ENCODE measurements at regions not wholly inside any gene's neighbourhood (a gene's known extent, or its start where the extent isn't known, plus 50 kb on each side); places are given as distances from the start of the nearest gene placed in this dataset.

GRCh38 chr16:31701734-31702133, 171.9 kb upstream of the ZNF267 start:
- in situ Hi-C loops (cut with HindIII; ENCODE audit: low sequenced_read_pairs), result no loop called here
- H3K4me3 ChIP-seq (ENCODE audit: low read depth, low read length), result no peak overlapping the region
- TF ChIP-seq, protein P1, sequence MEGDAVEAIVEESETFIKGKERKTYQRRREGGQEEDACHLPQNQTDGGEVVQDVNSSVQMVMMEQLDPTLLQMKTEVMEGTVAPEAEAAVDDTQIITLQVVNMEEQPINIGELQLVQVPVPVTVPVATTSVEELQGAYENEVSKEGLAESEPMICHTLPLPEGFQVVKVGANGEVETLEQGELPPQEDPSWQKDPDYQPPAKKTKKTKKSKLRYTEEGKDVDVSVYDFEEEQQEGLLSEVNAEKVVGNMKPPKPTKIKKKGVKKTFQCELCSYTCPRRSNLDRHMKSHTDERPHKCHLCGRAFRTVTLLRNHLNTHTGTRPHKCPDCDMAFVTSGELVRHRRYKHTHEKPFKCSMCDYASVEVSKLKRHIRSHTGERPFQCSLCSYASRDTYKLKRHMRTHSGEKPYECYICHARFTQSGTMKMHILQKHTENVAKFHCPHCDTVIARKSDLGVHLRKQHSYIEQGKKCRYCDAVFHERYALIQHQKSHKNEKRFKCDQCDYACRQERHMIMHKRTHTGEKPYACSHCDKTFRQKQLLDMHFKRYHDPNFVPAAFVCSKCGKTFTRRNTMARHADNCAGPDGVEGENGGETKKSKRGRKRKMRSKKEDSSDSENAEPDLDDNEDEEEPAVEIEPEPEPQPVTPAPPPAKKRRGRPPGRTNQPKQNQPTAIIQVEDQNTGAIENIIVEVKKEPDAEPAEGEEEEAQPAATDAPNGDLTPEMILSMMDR (IDR thresholded peaks at IDR 0.05; ENCODE audit: low read depth, low read length, missing control alignments), result no peak
- no peak for DNase-seq (ENCODE audit: low read depth)

GRCh38 chr16:31702796-31703195, 170.8 kb upstream of the ZNF267 start:
- H3K4me3 ChIP-seq (ENCODE audit: low read depth, low read length), result no peak overlapping the region
- TF ChIP-seq, protein P1 (IDR thresholded peaks at IDR 0.05; ENCODE audit: low read depth, low read length, missing control alignments), result no peak
- in situ Hi-C loops (cut with HindIII; ENCODE audit: low sequenced_read_pairs), result no loop called here
- no peak for DNase-seq (ENCODE audit: low read depth)

DNA sequence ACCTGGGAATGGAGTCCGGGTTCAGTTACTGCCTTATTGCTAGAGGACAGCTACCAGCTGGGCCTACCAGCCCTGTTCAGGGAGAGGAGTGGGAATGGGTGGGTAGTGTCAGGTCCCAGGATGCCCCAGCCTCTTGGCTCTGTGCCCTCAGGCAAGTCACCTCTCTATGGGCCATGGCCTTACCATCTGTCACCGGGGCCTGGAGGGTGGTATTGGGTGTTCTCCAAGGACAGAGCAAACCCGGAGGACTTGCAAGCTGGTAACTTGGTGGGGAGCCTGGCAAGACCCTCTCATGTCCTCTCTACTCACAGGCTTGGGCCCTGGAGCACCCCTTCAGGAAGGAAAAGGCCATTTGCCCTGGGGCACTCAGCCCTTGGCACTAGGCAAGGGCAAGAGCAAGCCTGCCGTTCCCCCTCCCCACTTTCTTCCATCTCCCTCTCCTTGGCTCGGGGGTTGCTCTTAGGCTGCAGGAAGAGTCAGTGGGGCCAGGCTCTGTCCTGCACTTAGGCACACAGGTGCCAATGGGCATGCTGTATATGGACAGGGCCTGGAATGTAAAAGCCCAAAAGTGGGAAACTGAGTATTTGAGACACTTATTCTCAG, 170.0 kb upstream of the ZNF267 start:
- H3K4me3 ChIP-seq (ENCODE audit: low read depth, low read length), result no peak overlapping the region
- TF ChIP-seq, protein P1 (IDR thresholded peaks at IDR 0.05; ENCODE audit: low read depth, low read length, missing control alignments), result no peak
- in situ Hi-C loops (cut with HindIII; ENCODE audit: low sequenced_read_pairs), result no loop called here
- DNase-seq (ENCODE audit: low read depth), result no peak

GRCh38 chr16:31704138-31704537, 169.5 kb upstream of the ZNF267 start:
- no peak overlapping the region for H3K4me3 ChIP-seq (ENCODE audit: low read depth, low read length)
- DNase-seq (ENCODE audit: low read depth), result no peak
- in situ Hi-C loops (cut with HindIII; ENCODE audit: low sequenced_read_pairs), result no loop called here
- TF ChIP-seq, protein P1 (IDR thresholded peaks at IDR 0.05; ENCODE audit: low read depth, low read length, missing control alignments), result no peak

- H3K4me3 ChIP-seq (ENCODE audit: low read depth, low read length), result no peak overlapping the region
- TF ChIP-seq, protein P1 (IDR thresholded peaks at IDR 0.05; ENCODE audit: low read depth, low read length, missing control alignments), result no peak
- no peak for DNase-seq (ENCODE audit: low read depth)
- in situ Hi-C loops (cut with HindIII; ENCODE audit: low sequenced_read_pairs), result no loop called here
These were observed 168.2 kb upstream of the ZNF267 start for GRCh38 chr16:31705371-31705770.

- TF ChIP-seq, protein P1 (IDR thresholded peaks at IDR 0.05; ENCODE audit: low read depth, low read length, missing control alignments), result no peak
- DNase-seq (ENCODE audit: low read depth), result no peak
- H3K4me3 ChIP-seq (ENCODE audit: low read depth, low read length), result no peak overlapping the region
- in situ Hi-C loops (cut with HindIII; ENCODE audit: low sequenced_read_pairs), result no loop called here
These were observed 167.3 kb upstream of the ZNF267 start for GRCh38 chr16:31706318-31706717.
